Suprapubic skin (tissue), 3 donors: ENCODE measurements at regions not wholly inside any gene's neighbourhood (a gene's known extent, or its start where the extent isn't known, plus 50 kb on each side); places are given as distances from the start of the nearest gene placed in this dataset.

Experiments used
- POLR2A ChIP-seq, 2 donors: fragments of 450-650 bp; IDR thresholded peaks; one replicate each; pipeline ENCODE4 v1.6.1; 2017; ENCODE audit warnings: antibody characterized with exemption in 2 of 2, mild to moderate bottlenecking in 2 of 2, moderate library complexity in 2 of 2
- TF ChIP-seq, protein P1 (sequence below), 2 donors: fragments of 200-600 bp in 1 of 2; fragments of 450-650 bp in 1 of 2; sonication (generic) in 1 of 2; IDR thresholded peaks; one replicate each; pipeline ENCODE4 v1.5.1; 2016 to 2019; ENCODE audit warnings: antibody characterized with exemption in 2 of 2, mild to moderate bottlenecking in 1 of 2, moderate library complexity in 1 of 2

DNA sequence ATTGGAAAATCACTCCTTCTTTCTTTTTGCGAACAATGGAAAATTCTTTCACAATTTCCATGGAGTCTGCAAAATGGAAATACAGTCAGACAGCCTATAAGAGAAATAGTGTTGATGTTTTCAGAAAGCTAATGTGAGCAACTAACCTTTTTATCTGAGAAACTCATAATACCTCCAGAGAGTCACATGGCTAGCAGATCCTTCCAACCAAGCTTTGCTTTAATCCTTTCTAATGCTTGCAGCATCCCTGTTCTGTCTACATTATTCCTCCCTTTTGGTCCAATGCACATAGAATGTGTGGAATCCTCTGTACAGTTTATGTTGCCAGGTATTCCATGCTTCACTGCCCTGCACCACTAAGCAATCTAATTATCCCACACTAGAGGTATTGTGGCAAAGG, 717.5 kb upstream of the LRRN3 start:
- TF ChIP-seq, protein P1, sequence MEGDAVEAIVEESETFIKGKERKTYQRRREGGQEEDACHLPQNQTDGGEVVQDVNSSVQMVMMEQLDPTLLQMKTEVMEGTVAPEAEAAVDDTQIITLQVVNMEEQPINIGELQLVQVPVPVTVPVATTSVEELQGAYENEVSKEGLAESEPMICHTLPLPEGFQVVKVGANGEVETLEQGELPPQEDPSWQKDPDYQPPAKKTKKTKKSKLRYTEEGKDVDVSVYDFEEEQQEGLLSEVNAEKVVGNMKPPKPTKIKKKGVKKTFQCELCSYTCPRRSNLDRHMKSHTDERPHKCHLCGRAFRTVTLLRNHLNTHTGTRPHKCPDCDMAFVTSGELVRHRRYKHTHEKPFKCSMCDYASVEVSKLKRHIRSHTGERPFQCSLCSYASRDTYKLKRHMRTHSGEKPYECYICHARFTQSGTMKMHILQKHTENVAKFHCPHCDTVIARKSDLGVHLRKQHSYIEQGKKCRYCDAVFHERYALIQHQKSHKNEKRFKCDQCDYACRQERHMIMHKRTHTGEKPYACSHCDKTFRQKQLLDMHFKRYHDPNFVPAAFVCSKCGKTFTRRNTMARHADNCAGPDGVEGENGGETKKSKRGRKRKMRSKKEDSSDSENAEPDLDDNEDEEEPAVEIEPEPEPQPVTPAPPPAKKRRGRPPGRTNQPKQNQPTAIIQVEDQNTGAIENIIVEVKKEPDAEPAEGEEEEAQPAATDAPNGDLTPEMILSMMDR (IDR thresholded peaks at IDR 0.05), result no peak
- no peak for TF ChIP-seq POLR2A (IDR thresholded peaks at IDR 0.05)
